ENCODE measurements at regions not wholly inside any gene's neighbourhood (a gene's known extent, or its start where the extent isn't known, plus 50 kb on each side); places are given as distances from the start of the nearest gene placed in this dataset.

DNA sequence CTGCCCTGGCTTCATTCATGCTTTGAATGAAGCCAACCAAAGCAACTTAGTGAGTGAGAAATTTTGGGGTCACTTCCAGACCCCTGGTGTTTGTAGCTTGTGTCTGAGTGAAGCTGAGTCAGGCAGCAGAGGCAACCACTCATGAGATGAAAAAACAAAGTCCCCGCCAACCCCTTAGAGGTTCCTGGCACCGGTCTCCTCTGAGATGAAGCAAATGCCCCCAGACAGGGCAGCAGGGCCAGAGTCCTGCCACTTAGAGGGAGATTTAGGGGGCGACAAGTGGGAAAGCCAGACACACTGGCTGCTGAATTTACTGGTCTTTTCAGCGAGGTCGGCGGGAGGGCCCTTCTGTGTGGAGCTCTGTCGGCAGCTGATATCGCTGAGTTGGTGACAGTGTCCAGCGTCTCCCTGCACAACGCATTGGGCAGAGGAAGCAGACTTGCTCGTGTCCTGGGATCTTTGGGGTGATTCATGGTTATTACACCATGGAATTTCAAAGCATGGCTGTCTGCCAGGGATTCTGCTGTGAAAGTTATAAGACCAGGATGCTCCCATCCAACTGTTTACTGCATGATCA is 482.6 kb downstream of the MIAT start:
- no peak for DNase-seq (ENCODE audit: low read depth, low spot score)

DNA sequence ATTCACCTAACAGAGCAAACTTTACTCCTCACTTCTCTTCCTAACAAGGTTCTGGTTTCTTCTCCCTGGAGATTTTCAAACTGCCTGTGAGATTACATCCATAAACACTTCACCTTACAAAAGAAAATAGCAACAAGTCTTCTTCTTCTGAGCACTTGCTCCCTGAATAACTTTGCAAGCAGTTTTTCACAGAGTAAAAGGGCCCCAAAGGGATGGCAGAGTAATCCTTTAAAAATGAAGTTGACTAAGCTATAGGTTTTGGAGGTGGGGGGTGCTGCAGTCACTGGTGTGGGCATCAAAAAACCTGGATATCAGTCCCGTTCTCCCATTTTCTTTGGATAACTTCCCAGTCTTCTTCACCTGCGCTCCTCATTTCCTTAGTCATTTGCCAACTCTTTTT is 484.9 kb downstream of the MIAT start:
- no peak for DNase-seq (ENCODE audit: low read depth, low spot score)

DNA sequence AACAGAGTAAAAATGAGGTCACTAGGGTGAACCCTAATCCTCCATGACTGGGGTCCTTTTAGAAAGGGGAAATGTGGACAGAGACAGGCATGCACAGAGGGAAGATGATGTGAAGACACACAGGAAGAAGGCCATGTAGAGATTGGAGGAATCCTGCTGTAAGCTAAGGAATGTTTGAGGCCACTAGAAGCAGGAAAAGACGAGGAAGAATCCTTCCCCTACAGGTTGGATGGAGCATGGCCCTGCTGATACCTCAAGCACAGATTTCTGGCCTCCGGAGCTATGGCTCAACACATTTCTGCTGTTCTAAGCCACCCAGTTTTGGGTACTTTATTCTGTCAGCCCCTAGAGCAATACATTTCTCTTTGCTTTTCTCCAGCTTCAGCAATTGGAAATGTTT is 486.9 kb downstream of the MIAT start:
- no peak for DNase-seq (ENCODE audit: low read depth, low spot score)

DNA sequence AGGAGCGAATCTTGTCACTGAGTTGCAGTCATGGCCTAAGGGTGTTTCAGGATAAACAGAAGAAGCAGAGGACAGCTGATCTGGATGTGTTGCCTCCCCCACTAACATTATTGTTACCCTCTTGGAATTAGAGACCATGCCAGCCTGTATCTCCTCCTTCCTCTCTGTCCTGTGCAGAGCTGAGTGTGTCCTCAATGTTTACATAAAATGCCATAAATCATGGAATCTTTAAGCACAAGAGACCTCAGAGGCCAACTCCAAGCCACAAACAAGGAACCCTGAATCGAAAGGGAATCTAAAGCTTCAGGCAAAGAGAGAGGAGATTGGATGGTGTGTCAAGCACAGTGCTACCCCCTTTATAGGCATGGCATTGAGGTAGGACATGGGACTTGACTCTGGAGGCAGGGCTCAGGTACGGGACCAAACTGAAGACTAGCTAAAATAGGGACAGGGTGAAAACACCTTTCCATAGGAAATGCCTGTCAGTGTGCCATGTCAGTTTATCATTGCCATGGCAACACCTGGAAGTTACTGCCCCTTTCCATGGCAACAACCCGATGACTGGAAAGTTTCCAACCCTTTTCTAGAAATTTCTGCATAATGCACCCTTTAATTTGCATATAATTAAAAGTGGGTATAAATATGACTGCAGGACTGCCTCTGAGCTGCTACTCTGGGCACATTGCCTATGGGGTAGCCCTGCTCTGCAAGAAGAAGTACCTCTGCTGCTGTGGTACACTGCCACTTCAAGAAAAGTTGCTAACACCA is 489.7 kb downstream of the MIAT start:
- DNase-seq (ENCODE audit: low read depth, low spot score) = no peak

- DNase-seq (ENCODE audit: low read depth, low spot score) = no peak
Measured at GRCh38 chr22:27148055-27148454, 490.7 kb downstream of the MIAT start.

DNA sequence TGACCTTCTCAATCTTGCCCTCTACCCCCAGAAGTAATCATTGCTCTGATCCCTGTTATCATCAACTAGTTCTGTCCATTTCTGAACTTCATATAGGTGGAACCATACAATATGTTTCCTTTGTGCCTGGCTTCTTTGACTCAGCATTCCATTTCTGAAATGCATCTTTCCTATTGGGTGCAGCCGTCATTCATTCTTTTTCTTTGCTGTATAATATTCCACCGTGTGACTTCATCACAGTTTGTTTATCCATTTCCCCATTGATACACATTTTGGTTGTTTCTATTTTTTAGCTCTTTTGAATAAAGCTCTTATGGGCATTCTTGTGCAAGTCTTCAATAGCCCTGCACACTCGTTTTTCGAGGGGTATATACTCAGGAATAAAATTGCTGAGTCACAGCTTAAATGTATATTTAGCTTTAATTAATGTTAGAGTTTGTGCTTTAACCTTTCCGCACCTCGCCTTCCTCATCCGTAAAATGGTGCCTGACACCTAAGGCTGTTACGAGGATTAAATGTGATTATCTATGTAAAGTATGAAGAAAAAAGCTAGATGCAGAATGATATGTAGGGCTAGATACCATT is 491.6 kb downstream of the MIAT start:
- DNase-seq (ENCODE audit: low read depth, low spot score) = no peak

DNA sequence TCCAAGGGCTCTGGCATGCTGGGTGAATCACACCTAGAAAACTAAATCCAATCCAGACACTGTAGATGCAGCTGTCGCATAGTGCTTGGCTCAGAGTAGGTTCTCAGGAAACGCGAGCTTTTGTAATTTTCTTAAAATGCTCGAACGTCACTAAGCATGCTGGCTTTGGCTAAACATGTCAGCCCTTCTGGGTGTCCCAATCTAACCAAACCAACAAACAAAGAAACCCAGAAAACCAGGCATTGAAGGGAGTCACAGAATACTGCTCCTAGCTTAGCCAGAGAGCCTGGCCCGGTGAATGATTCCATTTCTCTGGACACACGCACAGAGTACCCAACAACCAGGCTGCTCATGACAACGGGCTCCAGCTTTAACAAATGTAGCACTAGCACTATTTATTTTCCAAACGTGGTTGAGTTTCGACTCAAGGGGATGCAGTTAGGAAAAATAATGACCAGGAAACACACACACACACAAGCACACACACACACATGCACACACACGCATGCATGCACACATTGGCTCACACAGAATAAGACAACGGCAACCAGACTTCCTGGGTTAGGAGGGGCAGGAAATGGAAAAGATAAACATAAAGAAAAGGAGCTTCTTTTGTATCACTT is 492.6 kb downstream of the MIAT start:
- no peak for DNase-seq (ENCODE audit: low read depth, low spot score)

DNA sequence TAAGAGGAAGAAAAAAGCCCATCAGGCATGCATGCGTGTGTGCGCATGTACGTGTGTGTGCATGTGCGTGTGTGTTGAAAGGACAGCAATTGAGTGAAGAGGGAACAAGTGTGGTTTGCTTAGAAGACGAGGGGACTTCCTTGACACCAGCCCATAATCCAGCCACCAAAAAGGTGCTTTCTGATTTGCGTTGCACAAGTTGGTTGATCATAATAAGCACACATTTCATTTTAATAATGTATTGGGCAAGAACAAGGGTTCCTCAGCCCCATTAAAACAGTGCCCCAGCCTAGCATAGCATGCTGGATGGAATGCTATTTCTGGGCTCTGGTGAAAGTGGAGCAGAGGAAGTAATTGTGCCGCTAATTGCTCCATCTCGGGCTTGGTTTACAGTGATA is 493.2 kb downstream of the MIAT start:
- no peak for DNase-seq (ENCODE audit: low read depth, low spot score)

- no peak for DNase-seq (ENCODE audit: low read depth, low spot score)
Measured at GRCh38 chr22:27151407-27151806, 494.0 kb downstream of the MIAT start.

DNA sequence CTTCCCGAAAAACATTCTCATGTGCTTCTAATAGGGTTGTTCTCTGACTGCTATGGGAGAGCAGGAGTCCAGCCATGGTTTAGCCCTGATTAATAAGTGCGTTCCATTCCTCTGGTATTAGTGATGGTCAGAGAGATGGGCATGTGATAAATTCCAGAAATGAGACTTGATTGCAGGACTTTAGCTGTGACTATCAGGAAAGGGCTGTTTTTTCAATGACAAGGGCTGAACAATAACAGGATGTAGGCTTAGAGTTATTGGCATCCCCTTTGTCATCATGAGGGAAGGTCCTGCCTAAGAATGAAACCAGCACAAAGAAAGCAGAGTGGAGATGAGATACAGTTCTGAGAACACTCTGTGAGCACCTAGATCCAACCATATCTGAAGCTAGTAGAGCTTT is 494.6 kb downstream of the MIAT start:
- DNase-seq (ENCODE audit: low read depth, low spot score) = no peak

- no peak for DNase-seq (ENCODE audit: low read depth, low spot score)
Measured at GRCh38 chr22:27152883-27153282, 495.5 kb downstream of the MIAT start.

- no peak for DNase-seq (ENCODE audit: low read depth, low spot score)
Measured at GRCh38 chr22:27153386-27153785, 496.0 kb downstream of the MIAT start.

- DNase-seq (ENCODE audit: low read depth, low spot score) = no peak
Measured at GRCh38 chr22:27154717-27155116, 497.3 kb downstream of the MIAT start.

DNA sequence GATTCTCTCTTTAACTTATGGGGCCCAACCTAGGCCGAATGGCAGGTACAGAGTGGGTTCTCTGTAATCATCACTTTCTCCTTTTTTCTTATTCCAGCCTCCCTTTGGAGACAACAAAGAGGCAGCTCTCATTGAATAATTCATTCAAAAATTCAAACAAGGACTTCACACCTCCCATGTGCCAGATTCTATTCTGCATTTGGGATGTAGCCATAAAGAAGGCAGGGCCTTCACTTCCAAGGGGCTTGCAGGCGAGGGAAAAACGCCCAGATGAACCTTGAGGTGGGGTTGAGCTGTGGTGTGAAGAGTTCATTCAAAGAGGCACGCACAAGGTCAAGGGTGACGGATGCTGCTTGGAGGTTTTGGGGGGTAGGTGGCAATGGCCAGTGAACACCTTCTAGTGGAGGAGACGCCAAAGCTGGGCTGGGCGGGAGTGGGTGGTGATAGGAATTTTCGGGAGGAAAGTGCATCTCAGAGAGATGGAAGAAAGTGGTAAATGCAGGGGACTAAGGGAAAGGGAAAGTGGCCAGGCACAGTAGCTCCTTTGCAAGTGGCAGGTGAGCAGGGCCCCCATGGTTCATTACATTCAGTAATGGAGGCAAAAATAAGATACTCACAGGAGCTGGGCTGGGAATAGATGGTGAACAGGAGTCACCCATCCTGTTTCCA is 499.6 kb downstream of the MIAT start:
- no peak for DNase-seq (ENCODE audit: low read depth, low spot score)

- DNase-seq (ENCODE audit: low read depth, low spot score) = no peak
Measured at GRCh38 chr22:27157666-27158370, 500.4 kb downstream of the MIAT start.

DNA sequence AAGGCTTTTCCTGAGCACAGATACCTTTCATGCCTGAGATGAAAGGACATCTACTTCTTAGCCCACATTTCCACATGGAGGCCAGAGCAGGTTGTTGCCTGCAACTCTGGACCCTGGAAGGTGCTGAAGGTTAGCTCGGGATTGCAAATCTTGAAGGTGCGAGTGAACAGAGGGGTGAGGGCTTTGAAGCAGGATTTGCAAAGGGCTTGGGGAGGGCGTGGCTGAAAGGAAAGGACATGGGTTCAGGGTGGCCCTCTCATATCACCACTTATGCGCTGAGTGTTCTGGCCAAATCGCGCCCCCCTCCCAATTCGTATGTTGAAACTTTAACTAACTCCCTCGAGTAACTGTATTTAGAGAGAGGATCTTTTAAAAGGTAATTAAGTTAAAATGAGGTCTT is 501.6 kb downstream of the MIAT start:
- no peak for DNase-seq (ENCODE audit: low read depth, low spot score)

GRCh38 chr22:27159716-27160295 is 502.4 kb downstream of the MIAT start:
- no peak for DNase-seq (ENCODE audit: low read depth, low spot score)

DNA sequence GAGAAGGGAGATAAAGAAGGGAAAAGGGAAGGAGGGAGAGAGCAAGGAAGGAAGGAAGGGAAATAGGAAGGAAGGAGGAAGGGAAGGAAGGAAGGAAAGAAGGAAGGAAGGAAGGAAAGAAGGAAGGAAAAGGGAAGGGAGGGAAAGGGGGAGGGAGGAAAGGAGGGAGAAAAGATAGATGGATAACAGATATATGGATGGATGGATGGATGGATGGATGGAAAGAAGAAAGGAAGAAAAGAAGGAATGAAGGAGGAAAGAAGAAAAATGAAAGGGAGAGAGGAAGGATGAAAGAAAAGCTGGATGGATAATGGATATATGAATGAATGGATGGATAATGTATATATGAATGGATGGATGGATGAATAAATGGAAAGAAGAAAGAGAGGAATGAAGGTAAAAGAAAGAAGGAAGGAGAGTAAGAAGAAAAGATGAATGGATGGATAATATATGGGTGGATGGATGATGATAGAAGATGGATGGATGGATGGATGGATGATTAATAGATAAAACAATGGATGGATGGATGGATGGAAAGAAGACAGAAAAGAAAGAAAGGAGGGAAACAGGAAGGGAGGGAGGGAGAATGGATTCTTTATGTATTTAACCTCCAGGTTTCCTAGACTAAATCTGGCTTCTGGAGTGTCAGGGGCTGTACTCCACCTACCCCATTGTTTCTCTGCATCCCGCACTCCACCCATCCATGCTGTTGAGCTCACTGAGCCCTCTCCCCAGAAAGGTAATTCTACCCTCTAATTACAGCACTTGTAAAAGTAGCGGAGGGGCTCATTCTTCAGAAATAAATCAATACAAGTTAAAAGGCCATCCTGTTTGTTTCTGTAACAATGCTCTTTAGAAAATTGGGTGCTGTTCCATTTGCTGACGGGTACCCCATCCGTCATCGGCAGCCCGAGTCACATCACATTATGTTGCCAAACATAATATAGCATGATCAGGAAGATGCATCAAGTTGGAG is 506.1 kb downstream of the MIAT start:
- no peak for DNase-seq (ENCODE audit: low read depth, low spot score)

GRCh38 chr22:27164781-27165503 is 507.6 kb downstream of the MIAT start:
- DNase-seq (ENCODE audit: low read depth, low spot score) = no peak

All from iPS DF 19.7 (cell line).